ENCODE measurements at regions not wholly inside any gene's neighbourhood (a gene's known extent, or its start where the extent isn't known, plus 50 kb on each side); places are given as distances from the start of the nearest gene placed in this dataset.
"Not testable (repeated sequence)": the region's sequence is repeated elsewhere in the genome, so short reads cannot be mapped to it uniquely, and the experiment has no call there.

GRCh38 chr16:21516705-21517040 is 82.7 kb upstream of the METTL9 start:
- not testable (repeated sequence) for DNase-seq

DNA sequence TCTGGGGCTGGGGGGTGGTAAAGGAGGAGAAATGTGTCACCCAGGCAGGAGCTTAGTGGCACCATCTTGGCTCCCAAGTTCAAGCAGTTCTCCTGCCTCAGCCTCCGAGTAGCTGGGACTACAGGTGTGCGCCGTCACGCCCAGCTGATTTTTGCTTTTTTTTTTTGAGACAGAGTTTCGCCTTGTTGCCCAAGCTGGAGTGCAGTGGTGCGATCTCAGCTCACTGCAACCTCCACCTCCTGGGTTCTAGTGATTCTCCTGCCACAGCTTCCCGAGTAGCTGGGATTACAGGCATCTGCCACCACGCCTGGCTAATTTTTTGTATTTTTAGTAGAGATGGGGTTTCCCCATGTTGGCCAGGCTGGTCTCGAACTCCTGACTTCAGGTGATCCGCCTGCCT is 82.1 kb upstream of the METTL9 start:
- not testable (repeated sequence) for DNase-seq

DNA sequence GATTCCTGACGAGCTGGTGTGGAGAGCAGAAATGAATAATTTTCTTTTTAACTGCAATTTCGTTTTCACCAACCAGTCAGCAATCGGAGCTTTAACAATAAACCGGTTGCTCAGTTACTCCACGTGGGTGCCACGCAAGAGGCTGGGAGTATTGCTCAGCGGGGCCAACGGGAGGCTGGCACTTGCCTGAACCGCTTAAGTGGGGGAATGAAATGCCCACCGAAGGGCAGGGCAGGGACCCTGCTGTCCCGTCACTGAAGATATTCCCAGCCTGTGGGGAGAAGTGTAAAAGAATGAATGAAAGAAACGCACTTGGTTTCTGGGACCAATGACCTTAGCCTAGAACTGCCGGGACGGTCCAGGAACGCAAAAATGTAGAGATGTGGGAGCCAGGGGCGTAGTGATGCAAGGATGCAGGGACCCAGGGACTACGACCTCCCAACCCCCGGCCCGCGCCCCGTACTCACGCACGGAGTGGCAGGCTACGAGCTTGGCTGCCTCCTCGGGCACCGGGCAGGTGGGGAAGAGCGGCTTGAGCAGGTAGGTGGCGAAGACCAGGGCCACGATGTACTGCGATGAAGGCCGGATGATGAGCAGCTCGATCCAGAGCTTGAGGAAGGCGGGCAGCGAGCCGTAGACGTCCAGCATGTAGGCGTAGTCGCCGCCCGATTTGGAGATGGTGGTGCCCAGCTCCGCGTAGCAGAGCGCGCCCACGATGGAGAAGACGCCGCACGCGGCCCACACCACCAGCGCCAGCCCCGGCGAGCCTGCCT is 79.8 kb upstream of the METTL9 start:
- DNase-seq, result peak; percentile 49

- peak; percentile 99 for DNase-seq
These were observed 79.0 kb upstream of the METTL9 start for GRCh38 chr16:21520134-21521047.

GRCh38 chr16:21521048-21521389 is 78.4 kb upstream of the METTL9 start:
- peak; percentile 31 for DNase-seq

- DNase-seq, result peak; percentile 69
These were observed 77.8 kb upstream of the METTL9 start for GRCh38 chr16:21521390-21522143.

DNA sequence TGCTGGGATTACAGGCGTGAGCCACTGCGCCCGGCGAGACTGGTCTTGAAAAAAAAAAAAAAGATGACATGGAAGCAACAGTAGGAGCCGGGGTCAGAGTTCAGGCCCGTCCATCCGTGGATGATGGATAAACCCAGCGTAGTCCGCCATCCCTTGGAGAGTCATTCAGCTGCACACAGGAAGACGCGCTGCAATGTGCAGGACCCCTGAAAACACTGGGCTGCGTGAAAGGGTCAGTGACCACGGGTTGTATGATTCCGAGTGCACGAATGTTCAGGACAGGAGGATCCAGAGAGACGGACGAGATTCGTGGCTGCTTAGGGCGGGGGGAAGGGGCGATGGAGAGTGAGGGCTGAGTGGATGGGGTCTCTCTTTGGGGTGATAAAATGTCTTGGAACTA is 76.5 kb upstream of the METTL9 start:
- not testable (repeated sequence) for DNase-seq

GRCh38 chr16:21523411-21524067 is 75.8 kb upstream of the METTL9 start:
- no peak for DNase-seq

DNA sequence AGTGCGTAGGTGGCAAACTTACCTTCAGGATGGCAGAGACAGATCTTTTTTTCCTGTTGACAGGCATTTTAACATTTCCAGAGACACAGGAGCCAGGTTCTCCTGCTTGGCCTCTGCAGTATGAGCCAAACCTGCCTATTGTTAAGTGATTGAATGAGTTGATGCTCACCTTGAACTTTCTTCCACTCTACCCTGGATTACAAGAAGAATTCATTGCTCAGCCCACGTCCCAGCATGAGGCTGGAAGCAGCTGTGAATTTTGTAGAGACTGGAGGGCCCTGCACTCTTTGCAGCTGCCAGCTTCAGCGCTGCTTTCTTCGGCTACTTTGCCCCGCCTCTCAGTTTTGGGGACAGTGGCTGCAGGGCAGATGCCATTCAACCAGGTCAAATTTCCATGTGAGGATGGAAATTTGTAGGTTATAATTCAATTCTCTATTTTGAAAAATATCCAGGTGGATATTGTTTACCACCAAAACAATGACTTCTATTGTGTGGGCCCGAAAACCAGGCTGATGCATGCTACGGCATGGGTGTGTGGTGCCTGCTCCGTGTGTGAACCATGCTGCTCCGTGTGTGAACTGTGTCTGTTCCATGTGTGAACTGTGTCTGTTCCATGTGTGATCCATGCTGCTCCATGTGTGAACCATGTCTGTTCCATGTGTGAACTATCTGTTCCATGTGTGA is 75.2 kb upstream of the METTL9 start:
- no peak for DNase-seq

DNA sequence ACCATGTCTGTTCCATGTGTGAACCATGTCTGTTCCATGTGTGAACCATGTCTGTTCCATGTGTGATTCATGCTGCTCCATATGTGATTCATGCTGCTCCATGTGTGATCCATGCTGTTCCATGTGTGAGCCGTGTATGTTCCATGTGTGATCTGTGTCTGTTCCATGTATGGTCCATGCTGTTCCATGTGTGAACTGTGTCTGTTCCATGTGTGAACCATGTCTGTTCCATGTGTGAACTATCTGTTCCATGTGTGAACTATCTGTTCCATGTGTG is 74.7 kb upstream of the METTL9 start:
- DNase-seq, result not testable (repeated sequence)

DNA sequence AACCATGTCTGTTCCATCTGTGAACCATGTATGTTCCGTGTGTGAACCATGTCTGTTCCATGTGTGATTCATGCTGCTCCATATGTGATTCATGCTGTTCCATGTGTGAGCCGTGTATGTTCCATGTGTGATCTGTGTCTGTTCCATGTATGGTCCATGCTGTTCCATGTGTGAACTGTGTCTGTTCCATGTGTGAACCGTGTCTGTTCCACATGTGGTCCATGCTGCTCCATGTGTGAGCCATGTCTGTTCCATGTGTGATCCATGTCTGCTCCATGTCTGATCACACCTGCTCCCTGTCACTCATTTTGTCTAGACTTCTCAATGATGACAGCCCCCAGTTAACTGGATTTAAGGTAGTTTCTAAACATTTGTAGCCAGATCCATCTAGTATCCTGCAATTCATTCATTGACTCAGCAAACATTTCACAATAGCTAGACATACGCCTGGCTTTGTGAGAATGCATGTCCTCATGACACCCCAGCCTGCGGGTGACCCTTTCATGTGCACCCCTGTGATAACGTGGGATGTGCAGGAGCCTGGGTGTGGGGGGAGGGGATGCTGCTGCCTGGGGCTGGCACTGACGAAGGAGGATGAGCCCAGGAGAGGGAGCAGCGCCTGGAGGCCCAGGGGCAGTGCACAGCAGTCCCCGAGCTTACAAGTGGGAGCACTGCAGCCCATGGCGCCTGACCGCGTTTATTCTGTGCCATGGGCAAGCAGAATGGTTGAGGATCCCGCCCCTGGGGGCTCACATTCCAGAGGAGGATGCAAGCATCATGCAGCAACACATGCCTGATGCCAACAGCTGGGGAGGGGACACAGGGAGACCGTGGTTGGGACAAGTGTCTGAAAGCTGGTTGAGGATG is 74.1 kb upstream of the METTL9 start:
- DNase-seq, result not testable (repeated sequence)

DNA sequence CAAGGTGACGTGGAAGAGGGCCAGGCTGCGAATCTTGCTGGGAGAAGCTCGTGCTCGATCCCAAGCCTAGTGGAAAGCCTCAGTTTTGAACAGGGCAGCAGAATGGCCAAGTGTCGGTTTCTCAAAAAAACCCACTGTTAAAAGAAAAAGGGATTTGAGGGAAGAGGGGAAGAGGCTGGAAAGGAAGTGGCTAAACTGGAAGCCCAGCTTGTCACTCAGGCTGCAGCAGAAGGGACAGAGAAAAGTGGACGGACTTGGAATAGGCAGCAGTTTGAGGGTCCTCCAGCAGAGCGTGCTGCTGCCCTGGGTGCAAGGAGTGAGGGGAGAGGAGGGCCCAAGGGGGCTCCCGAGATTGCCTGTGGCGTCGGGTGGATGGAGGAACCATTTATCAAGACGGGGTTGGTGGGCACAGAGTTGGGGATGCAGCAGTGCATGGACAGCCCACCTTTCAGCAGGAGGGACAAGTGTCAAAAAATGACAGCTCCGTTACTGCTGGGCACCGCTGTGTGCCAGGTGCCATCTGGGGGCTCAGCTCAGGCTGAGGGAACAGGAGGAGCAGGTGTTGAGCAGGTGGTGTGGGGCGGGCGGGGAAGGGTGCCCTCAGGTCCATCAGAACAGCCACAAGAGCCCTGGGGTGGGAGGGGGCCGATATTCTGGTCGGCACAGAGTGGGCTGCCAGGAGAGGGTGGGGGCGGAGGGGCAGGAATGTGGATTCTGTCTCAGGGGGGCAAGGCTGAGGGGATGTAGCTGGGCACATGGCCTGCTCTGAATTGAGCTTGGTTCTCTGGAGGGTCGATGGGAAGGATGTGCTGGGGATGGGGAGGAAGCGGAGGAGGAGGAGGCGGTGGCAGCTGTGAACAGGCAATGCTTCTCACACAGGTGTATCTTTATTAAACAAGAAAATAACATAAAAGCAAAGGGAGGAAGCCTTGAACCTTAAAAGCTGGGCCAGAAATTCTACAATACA is 73.1 kb upstream of the METTL9 start:
- not testable (repeated sequence) for DNase-seq

- no peak for DNase-seq
These were observed 72.2 kb upstream of the METTL9 start for GRCh38 chr16:21526923-21527807.

DNA sequence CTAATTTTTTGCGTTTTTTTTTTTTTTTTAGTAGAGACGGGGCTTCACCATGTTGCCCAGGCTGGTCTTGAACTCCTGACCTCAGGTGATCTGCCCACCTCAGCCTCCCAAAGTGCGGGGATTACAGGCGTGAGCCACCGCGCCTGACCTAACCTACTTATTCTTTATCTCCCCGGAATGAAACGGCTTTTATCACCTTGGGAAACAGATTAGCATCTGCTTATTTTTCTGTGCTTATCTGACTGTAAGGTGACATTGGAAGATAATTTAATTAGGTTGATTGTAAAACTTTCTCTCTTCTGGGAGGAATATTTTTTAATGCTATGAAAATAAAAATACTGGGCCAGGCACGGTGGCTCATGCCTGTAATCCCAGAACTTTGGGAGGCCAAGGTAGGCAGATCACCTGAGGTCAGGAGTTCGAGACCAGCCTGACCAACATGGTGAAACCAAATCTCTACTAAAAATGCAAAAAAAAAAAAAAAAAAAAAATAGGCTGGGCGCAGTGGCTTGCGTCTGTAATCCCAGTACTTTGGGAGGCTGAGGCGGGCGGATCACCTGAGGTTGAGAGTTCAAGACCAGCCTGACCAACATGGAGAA is 70.2 kb upstream of the METTL9 start:
- not testable (repeated sequence) for DNase-seq

DNA sequence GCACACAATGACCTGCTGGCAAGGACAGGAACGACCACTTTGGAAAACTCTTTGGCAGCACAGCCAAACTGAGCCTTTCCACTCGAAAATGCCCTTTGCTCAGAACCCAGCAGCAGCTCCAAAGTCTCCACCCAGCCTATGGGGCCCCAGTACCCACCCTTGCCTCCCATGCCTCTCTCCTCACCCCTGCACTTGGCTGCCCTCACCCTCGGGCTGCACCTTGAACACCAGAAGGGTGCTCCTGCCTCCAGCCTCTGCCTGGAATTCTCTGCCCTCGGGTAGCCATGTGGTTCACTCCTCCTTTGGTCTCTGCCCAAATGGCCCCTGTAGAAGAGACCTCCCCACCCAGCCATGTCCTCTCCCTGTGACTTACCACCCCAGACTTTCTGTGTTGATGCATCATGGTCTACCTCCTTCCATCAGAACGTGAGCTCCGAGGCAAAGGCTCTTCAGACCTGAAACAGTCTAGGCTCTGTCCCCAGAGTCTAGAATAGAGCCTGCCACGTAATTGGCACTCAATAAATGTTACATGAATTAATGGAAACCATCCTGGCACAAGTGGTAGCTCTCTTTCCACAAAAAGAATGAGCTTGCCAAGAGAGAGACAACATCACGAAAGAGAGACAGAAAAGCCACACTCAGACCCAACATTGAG is 68.5 kb upstream of the METTL9 start:
- not testable (repeated sequence) for DNase-seq

DNA sequence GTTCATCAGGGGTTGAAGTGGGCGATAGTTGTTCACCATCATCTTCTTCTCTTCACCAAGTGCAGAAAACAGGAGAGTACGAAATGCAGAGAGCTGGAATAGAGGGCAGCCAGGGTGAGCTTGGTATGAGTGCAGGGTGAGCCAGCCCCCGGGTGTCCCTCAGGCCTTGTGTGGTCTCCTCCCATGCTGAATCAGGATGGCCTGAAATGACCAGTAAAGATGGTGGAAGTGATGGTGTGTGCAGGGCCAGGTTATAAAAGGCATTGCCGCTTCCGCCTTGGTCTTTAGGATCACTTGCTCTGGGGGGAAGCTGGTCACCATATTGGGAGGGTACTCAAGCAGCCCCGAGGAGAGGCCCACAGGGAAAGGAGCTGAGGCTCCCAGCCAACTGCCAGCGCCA is 66.4 kb upstream of the METTL9 start:
- DNase-seq, result not testable (repeated sequence)

DNA sequence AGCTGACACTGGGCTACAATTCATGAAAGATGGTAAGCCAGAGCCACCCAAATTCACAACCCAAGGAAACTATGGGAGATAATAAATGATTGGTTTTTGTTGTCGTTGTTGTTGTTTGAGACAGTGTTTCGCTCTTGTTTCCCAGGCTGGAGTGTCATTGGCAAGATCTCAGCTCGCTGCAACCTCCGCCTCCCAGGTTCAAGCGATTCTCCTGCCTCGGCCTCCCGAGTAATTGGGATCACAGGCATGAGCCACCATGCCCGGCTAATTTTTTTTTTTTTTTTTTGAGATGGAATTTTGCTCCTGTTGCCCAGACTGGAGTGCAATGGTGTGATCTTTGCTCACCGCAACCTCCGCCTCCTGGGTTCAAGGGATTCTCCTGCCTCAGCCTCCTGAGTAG is 65.9 kb upstream of the METTL9 start:
- not testable (repeated sequence) for DNase-seq

GRCh38 chr16:21534561-21534960 is 64.8 kb upstream of the METTL9 start:
- not testable (repeated sequence) for DNase-seq

All from right kidney (tissue), 1 donor.